GM21381 (cell line): ENCODE measurements at regions not wholly inside any gene's neighbourhood (a gene's known extent, or its start where the extent isn't known, plus 50 kb on each side); places are given as distances from the start of the nearest gene placed in this dataset.
A peak's percentile ranks its signal among the peaks of the same experiment; 100 is the strongest.

ENCODE experiments used
- ATAC-seq: cut with Tn5 transposase; IDR thresholded peaks from one replicate; pipeline ENCODE4 v1.9.1; 2021; ENCODE audit warnings: mild to moderate bottlenecking, moderate library complexity; ENCODE audit not compliant: unreplicated experiment

DNA sequence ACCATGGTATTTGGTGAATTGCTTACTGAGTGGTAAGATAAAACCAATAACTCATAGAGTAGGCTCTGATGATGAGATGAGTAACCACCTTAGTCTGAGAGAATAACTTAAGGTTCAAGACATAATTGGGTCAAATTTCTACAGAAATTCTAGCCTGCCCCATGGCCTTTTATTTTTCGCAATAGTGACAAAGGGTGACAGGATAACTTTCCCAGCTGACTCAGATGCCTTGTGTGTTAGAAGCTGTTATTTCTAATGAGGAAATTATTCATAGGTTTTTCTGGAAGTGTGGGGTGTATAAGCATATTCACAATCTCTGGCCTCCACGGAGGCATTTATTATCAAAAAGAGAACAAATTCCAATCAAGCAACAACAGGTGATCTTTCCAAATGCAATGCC, 159.0 kb downstream of the NUP35 start:
- ATAC-seq = no peak

DNA sequence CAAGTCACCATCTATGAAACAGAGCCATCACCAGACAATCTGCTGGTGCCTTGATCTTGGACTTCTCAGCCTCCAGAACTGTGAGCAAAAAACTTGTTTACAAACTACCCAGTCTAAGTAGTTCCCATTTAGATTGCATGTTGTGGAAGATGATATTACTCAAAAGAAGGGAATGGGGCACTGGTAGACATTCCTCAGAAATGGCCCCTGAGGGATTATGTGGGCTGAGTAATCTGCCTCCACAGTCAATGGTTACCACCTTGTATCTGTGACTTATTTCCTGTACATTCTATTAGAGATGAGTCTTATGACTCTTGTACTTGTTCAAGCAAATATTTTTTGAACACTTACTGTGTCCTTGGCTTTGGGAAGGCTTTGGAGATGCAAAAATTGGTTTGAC, 160.4 kb downstream of the NUP35 start:
- ATAC-seq = no peak

DNA sequence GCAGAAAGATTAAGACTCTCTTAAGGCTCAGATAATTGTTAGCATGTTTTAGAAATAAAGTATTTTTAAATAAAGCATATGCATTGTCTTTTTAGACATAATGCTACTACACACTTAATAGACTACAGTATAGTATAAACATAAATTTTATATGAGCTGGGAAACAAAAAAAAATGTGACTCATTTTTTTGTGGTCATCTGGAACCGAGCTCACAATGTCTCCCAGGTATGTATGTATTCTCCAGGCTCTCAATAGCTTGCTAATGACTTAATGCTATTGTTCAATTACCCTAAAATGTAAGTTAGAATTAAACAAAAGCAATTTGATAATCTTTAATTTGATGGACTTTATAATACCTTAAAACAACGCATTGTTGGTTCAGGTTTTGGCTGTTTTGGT, 167.2 kb downstream of the NUP35 start:
- no peak for ATAC-seq

DNA sequence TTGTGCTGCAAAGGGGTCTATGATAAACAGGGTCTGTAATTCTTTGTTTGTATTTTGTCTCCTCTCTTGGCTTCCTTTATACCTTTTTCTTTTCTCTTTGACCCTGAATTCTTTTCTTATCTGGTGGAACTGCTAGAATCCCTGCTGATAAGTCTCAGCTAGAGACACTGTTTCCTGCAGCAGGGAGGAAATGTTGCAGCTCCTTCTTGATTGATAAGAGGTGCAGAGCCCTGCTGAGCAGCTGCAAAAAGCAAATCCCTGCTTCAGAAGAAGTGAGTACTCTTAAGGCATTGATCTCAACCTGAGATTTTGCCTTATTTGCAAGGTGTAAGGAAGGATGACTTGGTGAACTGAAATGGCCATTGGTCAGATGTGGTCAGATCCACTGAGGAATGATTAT, 167.8 kb downstream of the NUP35 start:
- ATAC-seq = no peak

DNA sequence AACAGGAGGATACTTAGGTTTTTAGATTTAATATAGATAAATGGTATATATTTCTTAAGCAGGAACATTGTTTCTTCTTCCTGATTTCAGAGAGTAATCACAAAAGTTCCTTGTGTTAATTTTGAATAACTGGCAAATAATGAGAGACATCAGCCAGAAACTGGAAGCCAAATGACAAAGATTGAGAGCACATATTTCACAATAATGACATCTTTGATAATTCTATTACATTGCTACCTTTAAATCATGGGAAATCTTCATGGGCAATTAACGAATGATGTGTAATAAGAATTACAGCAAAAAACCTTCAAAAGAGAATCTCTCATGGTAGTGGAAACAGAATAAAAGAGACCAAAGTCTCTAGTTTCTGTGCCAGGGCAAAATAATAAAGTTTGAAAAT, 215.1 kb downstream of the NUP35 start:
- ATAC-seq = no peak

DNA sequence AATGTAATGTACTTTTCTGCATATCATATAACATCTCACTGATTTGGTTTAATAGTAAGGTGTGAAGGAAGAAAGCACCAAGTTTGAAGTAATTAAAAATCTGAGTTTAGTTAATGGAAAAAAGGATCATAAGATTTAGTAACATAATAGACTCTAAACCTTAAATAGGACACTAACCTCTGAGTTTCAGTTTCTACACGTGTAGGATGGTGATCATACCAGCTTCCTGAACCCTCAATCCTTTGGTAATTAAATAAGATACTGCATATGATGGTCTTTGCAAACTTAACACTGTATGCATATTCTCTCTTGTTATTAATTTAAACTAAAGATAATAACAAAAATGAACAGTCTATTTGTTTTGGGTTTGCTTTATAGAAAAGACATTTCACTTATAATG, 216.8 kb downstream of the NUP35 start:
- no peak for ATAC-seq

DNA sequence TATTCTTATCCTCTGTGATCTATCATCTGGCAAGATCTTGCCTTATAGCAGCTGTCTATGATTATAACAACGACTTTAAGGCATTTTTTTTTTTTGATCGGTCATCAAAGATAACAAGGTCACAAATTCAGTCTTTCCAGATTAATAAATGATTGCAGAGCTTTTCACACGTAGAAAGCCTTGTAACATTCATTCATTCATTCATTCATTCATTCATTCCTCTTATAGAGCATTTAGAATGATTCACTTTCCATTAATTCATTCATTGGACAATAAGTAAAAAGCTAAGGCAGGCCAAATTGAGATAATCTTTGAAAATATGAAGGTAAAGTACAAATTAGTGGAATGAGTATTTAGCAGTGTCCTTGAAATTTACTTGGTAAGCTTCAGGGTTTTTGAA, 223.7 kb downstream of the NUP35 start:
- no peak for ATAC-seq

DNA sequence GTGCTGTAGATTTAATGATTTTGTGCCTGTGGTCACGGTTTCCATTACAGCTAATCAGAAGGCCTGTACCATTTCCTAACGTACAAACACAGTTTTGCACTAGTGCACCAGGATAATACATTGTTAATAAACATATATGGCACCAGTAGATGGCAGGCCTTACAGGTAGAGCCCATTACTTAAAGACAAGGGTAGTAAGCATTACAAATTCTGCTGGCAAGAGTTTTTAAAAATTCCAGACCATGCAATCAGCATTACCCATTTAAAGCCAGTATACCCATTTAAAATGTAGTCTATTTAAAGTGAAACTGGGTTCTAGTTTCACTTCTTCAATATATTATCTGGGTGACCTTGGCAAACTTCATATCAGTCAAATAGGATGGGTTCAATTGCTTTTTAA, 224.2 kb downstream of the NUP35 start:
- peak; percentile 64 for ATAC-seq

DNA sequence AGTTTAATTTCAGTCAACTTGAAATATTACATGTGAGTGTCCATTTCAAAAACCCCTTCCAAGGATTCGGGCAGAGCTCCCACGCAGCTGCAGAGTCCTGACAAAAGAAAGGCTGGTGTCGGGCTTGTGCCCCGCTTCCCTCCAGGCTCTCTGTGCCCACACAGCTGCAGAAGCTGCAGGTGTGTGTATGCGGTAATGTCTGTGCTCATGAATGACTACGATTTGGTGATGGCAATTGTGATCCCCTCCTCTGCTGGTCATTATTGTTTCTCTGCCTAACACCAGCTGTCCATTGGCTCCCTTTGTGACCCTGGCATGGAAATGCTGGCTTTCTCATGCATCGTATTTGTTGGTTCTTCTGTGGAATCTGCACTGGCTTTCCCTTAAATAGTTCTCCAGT, 224.8 kb downstream of the NUP35 start:
- no peak for ATAC-seq

DNA sequence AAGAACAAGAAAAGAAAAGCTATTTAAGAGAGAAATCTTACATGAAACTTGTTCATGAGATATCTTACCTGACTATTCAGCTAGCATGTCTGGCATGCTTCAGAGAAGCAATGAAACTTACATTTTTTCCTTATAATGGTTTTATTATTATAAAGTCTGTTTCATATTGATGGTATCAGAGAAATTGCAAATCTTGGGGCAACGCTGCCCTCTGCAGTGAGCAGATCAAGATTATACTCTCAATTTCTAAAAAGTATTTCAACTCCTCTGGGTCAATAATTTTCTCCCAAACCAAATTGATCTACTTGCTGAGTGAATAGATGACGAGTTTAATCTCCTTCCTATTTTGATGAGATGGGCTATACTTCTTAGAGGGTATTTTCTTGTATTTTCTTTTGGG, 235.6 kb downstream of the NUP35 start:
- ATAC-seq = no peak

DNA sequence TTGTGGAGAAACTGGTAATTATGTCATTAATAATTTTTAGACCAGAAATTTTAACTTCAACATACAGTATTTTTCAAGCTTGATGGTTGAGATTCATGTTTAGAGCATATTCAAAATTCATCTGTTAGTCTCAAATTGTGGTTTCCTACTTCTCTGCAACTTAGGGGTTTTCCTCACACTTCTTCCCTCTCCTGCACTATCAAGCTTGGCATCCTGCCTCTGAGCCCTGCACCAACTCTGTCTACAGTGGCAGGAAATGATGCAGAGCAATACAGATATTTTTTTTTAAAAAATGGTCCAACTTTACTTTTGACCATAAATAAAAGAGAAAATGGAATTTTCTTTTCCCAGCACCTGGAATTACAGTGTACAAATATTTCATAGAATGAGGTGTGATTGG, 247.3 kb downstream of the NUP35 start:
- no peak for ATAC-seq

DNA sequence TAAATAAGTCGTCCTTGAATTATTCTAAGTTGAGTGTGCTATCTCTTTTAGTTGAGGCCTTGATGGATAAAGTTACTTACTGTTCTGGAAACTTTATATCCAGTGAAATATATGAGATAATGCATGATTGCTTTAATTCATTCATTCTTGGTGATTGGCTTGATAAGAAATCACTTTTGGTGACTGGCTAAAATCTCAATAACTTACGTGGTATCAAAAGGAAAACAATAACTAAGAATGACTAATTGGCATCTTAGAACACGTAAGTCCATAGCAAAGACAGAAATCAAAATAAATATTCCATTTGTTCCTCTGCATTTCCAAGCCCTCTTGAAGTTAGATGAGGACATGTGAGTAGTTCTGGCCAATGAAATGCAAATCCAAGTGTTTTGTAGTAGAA, 251.6 kb downstream of the NUP35 start:
- no peak for ATAC-seq

DNA sequence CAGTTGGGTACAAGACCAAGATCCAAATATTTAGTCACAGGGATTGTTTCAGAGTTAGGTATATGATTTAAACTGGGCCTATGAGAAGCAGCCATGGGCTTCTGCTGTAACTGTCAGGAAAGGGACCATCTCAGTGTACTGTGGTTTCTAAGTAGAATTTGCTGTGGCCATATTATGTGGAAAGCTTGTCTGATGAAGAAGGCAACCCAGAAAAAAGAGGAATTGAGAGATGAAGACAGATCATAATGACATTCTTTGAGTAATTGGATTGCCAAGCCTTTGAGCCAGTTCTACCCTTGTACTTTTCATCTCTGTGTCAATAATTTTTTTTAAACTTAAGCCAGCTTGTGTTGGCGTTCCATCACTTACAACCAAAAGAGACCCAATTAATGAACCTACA, 259.6 kb downstream of the NUP35 start:
- no peak for ATAC-seq

DNA sequence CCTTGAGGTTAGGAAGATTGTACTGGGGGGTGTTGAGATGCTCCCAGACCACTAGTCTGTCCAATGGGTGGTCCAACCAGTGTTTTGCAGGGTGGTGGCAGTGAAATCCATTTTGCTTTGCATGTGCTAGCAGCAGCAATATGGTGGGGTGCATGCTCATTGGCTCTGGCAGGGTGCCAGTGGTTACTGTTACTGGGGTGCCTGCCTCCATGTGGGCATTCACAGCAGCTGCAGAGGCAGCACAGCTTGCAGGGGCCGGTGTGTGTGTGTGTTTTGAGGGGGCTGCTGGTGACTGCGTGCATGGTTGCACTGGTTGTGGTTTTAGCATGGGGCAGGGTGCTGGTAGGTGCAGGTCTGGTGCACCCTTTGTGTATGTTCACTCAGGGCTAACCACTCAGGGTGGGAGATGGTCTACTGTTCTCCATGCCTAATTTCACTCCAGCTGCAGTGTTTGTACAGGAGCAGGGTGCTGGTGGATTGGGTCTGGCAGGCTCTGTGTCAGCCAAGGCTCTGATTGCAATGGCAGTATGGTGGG, 265.4 kb downstream of the NUP35 start:
- no peak for ATAC-seq

DNA sequence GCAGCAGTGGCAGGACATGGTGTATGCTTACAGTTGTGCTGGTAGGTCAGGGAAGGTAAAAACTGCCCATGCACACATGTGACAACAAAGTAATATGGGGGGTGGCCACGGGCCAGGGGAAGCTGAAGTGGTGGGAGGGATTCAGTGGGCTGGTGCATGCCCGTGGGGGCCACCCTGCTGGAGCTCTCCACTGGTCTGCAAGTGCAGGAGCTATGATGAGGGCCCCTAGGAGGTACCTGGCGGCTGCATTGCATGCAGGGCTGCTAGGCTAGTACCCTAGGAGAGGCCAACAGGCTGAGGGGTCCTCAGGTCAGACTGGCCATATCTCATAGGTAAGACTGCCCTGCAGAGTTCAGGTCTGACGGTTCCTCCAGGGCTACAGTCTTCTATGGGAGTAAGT, 265.9 kb downstream of the NUP35 start:
- ATAC-seq = no peak

DNA sequence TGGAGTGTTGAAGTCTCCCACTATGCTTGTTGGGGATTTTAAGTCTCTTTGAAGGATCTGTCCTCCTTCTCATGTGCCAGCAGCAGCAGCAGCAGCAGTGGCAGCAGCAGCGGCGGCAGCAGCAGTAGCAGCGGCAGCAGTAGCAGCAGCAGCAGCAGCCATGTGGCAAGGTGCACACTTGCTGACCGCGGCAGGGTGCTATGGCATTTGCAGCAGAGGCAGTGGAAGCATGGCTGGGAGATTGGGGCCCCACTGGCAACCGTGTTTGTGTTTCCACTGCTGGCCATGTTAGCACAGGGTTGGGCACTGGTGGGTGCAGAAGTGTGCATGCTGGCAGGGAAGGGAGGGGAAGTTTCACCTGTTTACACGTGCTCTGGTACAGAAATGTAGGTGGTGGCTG, 280.1 kb downstream of the NUP35 start:
- no peak for ATAC-seq

DNA sequence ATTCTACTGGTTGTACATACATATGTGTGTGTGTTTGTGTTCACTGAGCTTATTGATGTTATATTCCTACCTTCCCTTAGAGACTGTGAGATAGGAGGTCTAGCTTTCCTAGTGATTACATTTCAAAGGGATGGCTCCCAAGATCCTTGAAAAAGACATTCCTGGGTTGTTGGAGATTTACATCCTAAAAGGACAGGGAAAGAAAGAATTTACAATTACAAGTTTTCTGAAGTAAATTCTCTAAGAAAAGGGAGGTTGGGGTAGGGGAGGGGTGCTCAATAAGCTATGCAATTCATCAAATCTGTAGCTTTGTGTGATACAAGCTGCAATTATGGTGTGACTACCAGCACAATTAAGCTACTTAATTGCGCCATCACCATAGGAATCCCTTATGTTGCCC, 284.3 kb downstream of the NUP35 start:
- no peak for ATAC-seq

DNA sequence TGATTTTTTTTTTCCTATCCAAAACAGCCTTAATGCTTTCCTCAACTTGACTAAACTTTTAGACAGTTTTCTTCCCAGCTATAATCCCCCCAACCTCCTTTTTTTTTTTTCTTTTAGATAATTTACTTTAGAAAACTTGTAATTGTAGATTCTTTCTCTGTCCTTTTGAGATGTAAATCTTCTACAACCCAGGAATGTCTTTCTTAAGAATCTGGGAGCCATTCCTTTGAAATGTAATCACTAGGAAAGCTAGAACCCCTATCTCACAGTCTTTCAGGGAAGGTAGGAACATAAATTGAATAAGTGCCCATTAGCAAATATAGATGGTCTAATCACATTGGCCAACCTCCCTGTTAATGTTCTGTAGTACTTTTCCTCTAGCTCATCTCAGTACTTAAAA, 285.4 kb downstream of the NUP35 start:
- ATAC-seq = no peak

DNA sequence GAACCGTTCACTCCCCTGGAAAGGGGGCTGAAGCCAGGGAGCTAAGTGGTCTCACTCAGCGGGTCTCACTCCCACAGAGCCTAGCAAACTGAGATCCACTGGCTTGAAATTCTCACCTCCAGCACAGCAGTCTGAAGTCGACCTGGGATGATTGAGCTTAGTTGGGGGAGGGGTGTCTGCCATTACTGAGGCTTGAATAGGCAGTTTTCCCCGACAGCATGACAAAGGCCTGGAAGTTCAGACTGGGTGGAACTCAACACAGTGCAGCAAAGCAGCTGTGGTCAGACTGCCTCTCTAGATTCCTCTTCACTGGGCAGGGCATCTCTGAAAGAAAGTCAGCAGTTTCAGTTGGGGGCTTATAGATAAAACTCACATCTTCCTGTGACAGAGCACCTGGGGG, 292.5 kb downstream of the NUP35 start:
- ATAC-seq = no peak

DNA sequence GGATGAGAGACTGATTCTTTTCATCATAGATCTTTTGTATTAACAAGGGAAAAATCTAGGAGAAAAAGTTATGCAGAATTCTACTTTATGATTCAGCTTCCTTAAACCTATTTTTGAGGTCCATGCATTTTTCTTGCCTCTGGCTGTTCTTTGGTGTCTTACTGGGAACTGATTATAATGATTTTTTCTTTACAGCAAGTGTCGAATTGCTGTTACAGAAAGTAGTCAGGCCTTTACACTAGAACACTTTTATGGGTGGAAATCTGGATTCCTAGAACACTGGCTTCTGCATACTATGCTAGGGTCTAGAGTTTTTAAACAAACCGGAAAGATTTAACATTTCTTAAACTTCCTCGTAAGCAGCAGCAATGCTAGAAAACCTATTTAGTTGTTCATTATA, 302.6 kb downstream of the NUP35 start:
- no peak for ATAC-seq

DNA sequence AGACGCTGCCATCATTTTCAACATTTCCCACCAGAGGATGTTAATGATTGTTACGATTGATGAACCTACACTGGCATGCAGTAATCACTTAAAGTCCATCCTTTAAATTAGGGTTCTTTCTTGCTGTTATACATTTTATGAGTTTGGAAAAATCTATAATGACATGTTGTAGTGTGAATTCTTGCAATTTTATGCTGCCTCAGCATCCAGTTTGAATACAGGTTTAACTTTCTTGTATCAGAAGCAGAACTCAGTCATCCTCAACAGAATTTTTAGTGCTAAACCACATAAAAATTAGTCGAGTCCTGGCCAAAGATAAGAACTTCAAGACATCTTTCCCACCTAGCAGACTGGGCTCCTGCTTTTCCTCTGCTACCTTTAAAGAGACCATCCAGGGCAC, 303.3 kb downstream of the NUP35 start:
- no peak for ATAC-seq

DNA sequence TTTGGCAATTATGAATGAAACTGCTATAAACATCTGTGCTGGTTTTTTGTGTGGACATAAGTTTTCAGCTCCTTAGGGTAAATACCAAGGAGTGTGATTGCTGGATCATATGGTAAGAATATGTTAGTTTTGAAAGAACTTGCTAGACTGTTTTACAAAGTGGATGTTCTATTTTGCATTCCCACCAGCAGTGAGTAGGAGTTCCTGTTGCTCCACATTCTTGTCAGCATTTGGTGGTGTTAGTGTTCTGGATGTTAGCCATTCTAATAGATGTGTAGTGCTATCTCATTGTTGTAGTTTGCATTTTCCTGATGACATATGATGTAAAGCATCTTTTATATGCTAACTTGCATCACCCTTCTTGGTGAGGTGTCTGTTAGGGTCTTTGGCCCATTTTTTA, 304.6 kb downstream of the NUP35 start:
- ATAC-seq = no peak

DNA sequence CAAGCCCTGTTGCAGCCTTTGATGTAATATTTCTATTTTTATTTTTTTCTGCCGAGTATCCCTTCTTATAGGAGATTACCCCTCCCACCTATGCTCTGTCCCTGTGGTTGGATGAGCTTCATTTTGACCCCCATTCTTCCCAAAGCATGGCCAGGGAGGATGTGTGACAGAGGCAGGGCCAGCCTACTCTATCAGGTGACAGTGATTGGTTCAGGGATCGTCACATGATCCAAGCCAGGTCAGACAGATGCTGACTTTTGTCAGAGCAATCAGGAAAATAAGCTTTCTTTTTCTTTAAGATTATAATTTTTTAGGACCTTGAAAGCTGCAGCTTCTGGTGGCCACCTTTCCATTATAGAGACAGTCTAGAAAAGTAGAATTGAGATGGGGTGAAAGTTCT, 314.3 kb downstream of the NUP35 start:
- no peak for ATAC-seq

DNA sequence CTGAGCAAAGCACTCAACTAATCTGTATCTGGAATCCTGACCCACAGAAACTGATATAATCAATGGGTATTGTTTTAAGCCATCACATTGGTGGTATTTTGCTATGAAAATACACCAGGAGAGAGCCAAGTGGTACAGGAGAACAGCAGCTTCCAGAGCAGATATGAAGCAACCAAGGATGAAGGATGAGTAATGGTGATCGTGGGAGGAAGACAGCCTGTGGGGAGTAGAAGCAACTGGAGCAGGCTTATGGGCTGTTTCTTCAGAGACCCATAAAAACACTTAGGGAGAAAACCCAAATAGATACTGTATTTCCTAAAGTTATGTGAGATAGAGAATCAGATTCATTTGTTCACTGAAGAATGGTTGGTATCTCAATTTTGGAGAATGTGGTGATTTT, 330.8 kb downstream of the NUP35 start:
- ATAC-seq = no peak
